Liver (tissue), 8 donors: ENCODE measurements at regions not wholly inside any gene's neighbourhood (a gene's known extent, or its start where the extent isn't known, plus 50 kb on each side); places are given as distances from the start of the nearest gene placed in this dataset.

Experiments used
- DNase-seq: peaks from one replicate; pipeline ENCODE4 v3.0.0-alpha.2; 2017; ENCODE audit warnings: low spot score
- H3K27ac ChIP-seq, 2 donors: one replicate each; pipeline ENCODE4 v1.7.0; 2013; ENCODE audit warnings: inconsistent platforms in 2 of 2, low read length in 2 of 2, control low read depth in 1 of 2, low read depth in 1 of 2, mild to moderate bottlenecking in 1 of 2
- H3K27me3 ChIP-seq, 4 donors: one replicate each; pipeline versions ENCODE4 v1.6.1 to v1.7.0; 2013; ENCODE audit warnings: low read length in 3 of 4, inconsistent platforms in 1 of 4, mild to moderate bottlenecking in 1 of 4, moderate library complexity in 1 of 4; ENCODE audit not compliant: control insufficient read depth in 4 of 4, insufficient read depth in 4 of 4
- H3K36me3 ChIP-seq, 4 donors: one replicate each; pipeline versions ENCODE4 v1.6.1 to v1.7.0; 2013; ENCODE audit warnings: low read length in 3 of 4, mild to moderate bottlenecking in 3 of 4, low read depth in 1 of 4, moderate library complexity in 1 of 4; ENCODE audit not compliant: control insufficient read depth in 4 of 4, insufficient read depth in 3 of 4
- H3K4me1 ChIP-seq, 4 donors: one replicate each; pipeline versions ENCODE4 v1.6.1 to v1.7.0; 2013; ENCODE audit warnings: low read length in 3 of 4, mild to moderate bottlenecking in 3 of 4, moderate library complexity in 1 of 4; ENCODE audit not compliant: control insufficient read depth in 4 of 4, insufficient read depth in 4 of 4
- H3K4me3 ChIP-seq, 3 donors: one replicate each; pipeline versions ENCODE4 v1.6.1 to v1.7.0; 2013; ENCODE audit warnings: low read length in 3 of 3, control low read depth in 1 of 3, low read depth in 1 of 3, mild to moderate bottlenecking in 1 of 3
- H3K9ac ChIP-seq, 2 donors: one replicate each; pipeline ENCODE4 v1.7.0; 2013; ENCODE audit warnings: low read length in 2 of 2, mild to moderate bottlenecking in 2 of 2, moderate library complexity in 2 of 2, control low read depth in 1 of 2, low read depth in 1 of 2
- H3K9me3 ChIP-seq, 4 donors: one replicate each; pipeline versions ENCODE4 v1.6.1 to v1.7.0; 2013; ENCODE audit warnings: low read length in 3 of 4; ENCODE audit not compliant: control insufficient read depth in 4 of 4
- ATF3 ChIP-seq: IDR thresholded peaks from 2 replicates; pipeline ENCODE4 v1.6.1; 2016; ENCODE audit warnings: antibody characterized with exemption
- CTCF ChIP-seq: fragments of 150-350 bp; IDR thresholded peaks from 2 replicates; pipeline ENCODE4 v1.5.1; 2017; ENCODE audit warnings: improper control_type of control experiment, low read depth, low read length; ENCODE audit not compliant: missing input control
- EGR1 ChIP-seq, 2 donors: IDR thresholded peaks; 2 replicates each; pipeline ENCODE4 v1.6.1; 2016 to 2018; ENCODE audit warnings: antibody characterized with exemption in 2 of 2, low read depth in 2 of 2
- FOXA1 ChIP-seq: IDR thresholded peaks from 2 replicates; pipeline ENCODE4 v1.6.1; 2016; ENCODE audit warnings: antibody characterized with exemption
- FOXA2 ChIP-seq: IDR thresholded peaks from 2 replicates; pipeline ENCODE4 v1.6.1; 2016; ENCODE audit warnings: antibody characterized with exemption
- HNF4A ChIP-seq, 2 donors: conservative IDR thresholded peaks; 2 replicates each; pipeline ENCODE4 v1.6.1; 2016; ENCODE audit warnings: antibody characterized with exemption in 2 of 2, mild to moderate bottlenecking in 2 of 2
- HNF4G ChIP-seq: IDR thresholded peaks from 2 replicates; pipeline ENCODE4 v1.6.1; 2016; ENCODE audit warnings: antibody characterized with exemption
- JUND ChIP-seq, 2 donors: IDR thresholded peaks; 2 replicates each; pipeline ENCODE4 v1.6.1; 2016; ENCODE audit warnings: antibody characterized with exemption in 2 of 2
- MAX ChIP-seq: IDR thresholded peaks from 2 replicates; pipeline ENCODE4 v1.6.1; 2016; ENCODE audit warnings: antibody characterized with exemption
- NR2F2 ChIP-seq: IDR thresholded peaks from 2 replicates; pipeline ENCODE4 v1.6.1; 2016; ENCODE audit warnings: antibody characterized with exemption
- RAD21 ChIP-seq, 2 donors: IDR thresholded peaks; 2 replicates each; pipeline ENCODE4 v1.6.1; 2016; ENCODE audit warnings: antibody characterized with exemption in 2 of 2, mild to moderate bottlenecking in 2 of 2
- REST ChIP-seq: IDR thresholded peaks from 2 replicates; pipeline ENCODE4 v1.6.1; 2016; ENCODE audit warnings: antibody characterized with exemption, mild to moderate bottlenecking
- RXRA ChIP-seq, 2 donors: IDR thresholded peaks; 2 replicates each; pipeline ENCODE4 v1.6.1; 2017 to 2018; ENCODE audit warnings: antibody characterized with exemption in 2 of 2, mild to moderate bottlenecking in 1 of 2
- SP1 ChIP-seq: IDR thresholded peaks from 2 replicates; pipeline ENCODE4 v1.6.1; 2018; ENCODE audit warnings: antibody characterized with exemption, mild to moderate bottlenecking
- TAF1 ChIP-seq: conservative IDR thresholded peaks from 2 replicates; pipeline ENCODE4 v1.6.1; 2016; ENCODE audit warnings: antibody characterized with exemption, mild to moderate bottlenecking
- YY1 ChIP-seq: IDR thresholded peaks from 2 replicates; pipeline ENCODE4 v1.6.1; 2016; ENCODE audit warnings: antibody characterized with exemption, mild to moderate bottlenecking
- ZBTB33 ChIP-seq: IDR thresholded peaks from 2 replicates; pipeline ENCODE4 v1.6.1; 2016; ENCODE audit warnings: antibody characterized with exemption
- WGBS: extraction: QIAGEN DNeasy Blood & Tissue Kit; methylation state at CpG from one replicate; pipeline ENCODE4 v1.1.7; 2013; 5-methylcytosine and 5-hydroxymethylcytosine counted together
- donor health status: healthy.
- donor health status: healthy.
- donor health status: healthy.
- donor health status: healthy.
- donor health status: healthy.

- no peak for TF ChIP-seq FOXA1
- TF ChIP-seq HNF4A (conservative IDR thresholded peaks at IDR 0.05), result no peak
- TF ChIP-seq HNF4G, result no peak
- no peak for TF ChIP-seq CTCF
- TF ChIP-seq SP1, result no peak
- no peak for TF ChIP-seq EGR1 (IDR thresholded peaks at IDR 0.05; ENCODE audit: low read depth in 2 of 2)
- TF ChIP-seq JUND (IDR thresholded peaks at IDR 0.05), result no peak
- no peak for TF ChIP-seq ZBTB33
- no peak for TF ChIP-seq REST
- TF ChIP-seq FOXA2, result no peak
- TF ChIP-seq RAD21 (IDR thresholded peaks at IDR 0.05), result no peak
- no peak for TF ChIP-seq ATF3
- H3K36me3 ChIP-seq, result no peaks in the 10 kb centered on the region
- no peak overlapping the region for H3K4me3 ChIP-seq
- H3K4me1 ChIP-seq, result no peaks in the 10 kb centered on the region
- no peaks in the 10 kb centered on the region for H3K27me3 ChIP-seq
- H3K9me3 ChIP-seq, result no peaks in the 10 kb centered on the region
- 25% methylated on average over 1 of the region's 1 CpG for WGBS
- DNase-seq, result no peak
- H3K27ac ChIP-seq, result no peak overlapping the region
- no peak overlapping the region for H3K9ac ChIP-seq
Measured at GRCh38 chr1:118660769-118661168, 327.4 kb downstream of the TBX15 start.

- H3K27me3 ChIP-seq, result no peaks in the 10 kb centered on the region
- WGBS, result 67% methylated on average over 3 of the region's 3 CpGs
- DNase-seq, result no peak
Measured at GRCh38 chr1:118659646-118660045, 328.5 kb downstream of the TBX15 start.

More at GRCh38 chr1:118659646-118660045, 328.5 kb downstream of the TBX15 start:
- no peak overlapping the region for H3K27ac ChIP-seq
- no peaks in the 10 kb centered on the region for H3K4me1 ChIP-seq
- no peaks in the 10 kb centered on the region for H3K36me3 ChIP-seq
- H3K9me3 ChIP-seq, result peaks cover 0 to 3% (median 0%) of the 10 kb centered on the region in 4 donors
- H3K4me3 ChIP-seq, result no peak overlapping the region
- TF ChIP-seq HNF4A (conservative IDR thresholded peaks at IDR 0.05) (no peak), RXRA (IDR thresholded peaks at IDR 0.05) (no peak), TAF1 (no peak), SP1 (no peak), YY1 (no peak), HNF4G (no peak), EGR1 (IDR thresholded peaks at IDR 0.05; ENCODE audit: low read depth in 2 of 2) (no peak), NR2F2 (no peak), CTCF (no peak), FOXA1 (no peak), RAD21 (IDR thresholded peaks at IDR 0.05) (no peak), MAX (no peak)
- H3K9ac ChIP-seq, result no peak overlapping the region
